ENCODE measurements at regions not wholly inside any gene's neighbourhood (a gene's known extent, or its start where the extent isn't known, plus 50 kb on each side); places are given as distances from the start of the nearest gene placed in this dataset.

GRCh38 chr12:104873374-104873773 is 84.7 kb downstream of the SLC41A2 start (continued):
- TF ChIP-seq EZH2 (IDR thresholded peaks at IDR 0.05; ENCODE audit: borderline replicate concordance, insufficient read depth, low read length, poor library complexity, severe bottlenecking) (no peak), RAD21 (conservative IDR thresholded peaks at IDR 0.05) (no peak)

- Histone ChIP-seq H2AFZ (ENCODE audit: low read depth, low read length) (no peak overlapping the region), H3K4me3 (ENCODE audit: low read length) (no peak overlapping the region), H3K4me2 (ENCODE audit: low read length) (no peak overlapping the region), H3K9me2 (ENCODE audit: insufficient read depth, low read length) (no peaks in the 10 kb centered on the region), H3F3A (ENCODE audit: insufficient read depth, low read length, poor library complexity, severe bottlenecking) (no peaks in the 10 kb centered on the region), H3K9ac (ENCODE audit: low read length) (no peak overlapping the region), H3K9me3 (ENCODE audit: low read length) (no peaks in the 10 kb centered on the region), H3K36me3 (ENCODE audit: insufficient read depth, low read length) (no peaks in the 10 kb centered on the region), H4K20me1 (ENCODE audit: insufficient read depth) (no peaks in the 10 kb centered on the region), H3K79me2 (replicated peaks; ENCODE audit: insufficient read depth, low read length) (no peaks in the 10 kb centered on the region), H3K27ac (ENCODE audit: low read length) (no peak overlapping the region), H3K27me3 (ENCODE audit: insufficient read depth, low read depth, low read length) (no peaks in the 10 kb centered on the region)
- TF ChIP-seq SMC3 (conservative IDR thresholded peaks at IDR 0.05; ENCODE audit: poor library complexity) = no peak
- TF ChIP-seq REST (IDR thresholded peaks at IDR 0.05; ENCODE audit: borderline replicate concordance) = no peak
- no peak for TF ChIP-seq CTCF (IDR thresholded peaks at IDR 0.05; ENCODE audit: poor library complexity, severe bottlenecking)
- TF ChIP-seq EP300 (conservative IDR thresholded peaks at IDR 0.05; ENCODE audit: poor library complexity, severe bottlenecking) = no peak
- TF ChIP-seq TAF1 (IDR thresholded peaks at IDR 0.05; ENCODE audit: low read depth) = no peak
- no peak for TF ChIP-seq EZH2 (IDR thresholded peaks at IDR 0.05; ENCODE audit: borderline replicate concordance, insufficient read depth, low read length, poor library complexity, severe bottlenecking)
- no peak for TF ChIP-seq MXI1 (conservative IDR thresholded peaks at IDR 0.05; ENCODE audit: poor library complexity, severe bottlenecking)
- TF ChIP-seq POLR2AphosphoS5 (IDR thresholded peaks at IDR 0.05) = no peak
- no peak for TF ChIP-seq RAD21 (conservative IDR thresholded peaks at IDR 0.05)
Measured at GRCh38 chr12:104870797-104871196, 87.3 kb downstream of the SLC41A2 start.

GRCh38 chr12:104866291-104866690 is 91.8 kb downstream of the SLC41A2 start:
- TF ChIP-seq MXI1 (conservative IDR thresholded peaks at IDR 0.05; ENCODE audit: poor library complexity, severe bottlenecking) = no peak
- TF ChIP-seq EZH2 (IDR thresholded peaks at IDR 0.05; ENCODE audit: borderline replicate concordance, insufficient read depth, low read length, poor library complexity, severe bottlenecking) = no peak
- TF ChIP-seq EP300 (conservative IDR thresholded peaks at IDR 0.05; ENCODE audit: poor library complexity, severe bottlenecking) = no peak
- no peak for TF ChIP-seq TAF1 (IDR thresholded peaks at IDR 0.05; ENCODE audit: low read depth)
- no peak for TF ChIP-seq CTCF (IDR thresholded peaks at IDR 0.05; ENCODE audit: poor library complexity, severe bottlenecking)
- TF ChIP-seq RAD21 (conservative IDR thresholded peaks at IDR 0.05) = no peak
- no peak for TF ChIP-seq SMC3 (conservative IDR thresholded peaks at IDR 0.05; ENCODE audit: poor library complexity)
- TF ChIP-seq POLR2AphosphoS5 (IDR thresholded peaks at IDR 0.05) = no peak
- no peak for TF ChIP-seq REST (IDR thresholded peaks at IDR 0.05; ENCODE audit: borderline replicate concordance)
- H2AFZ ChIP-seq (ENCODE audit: low read depth, low read length) = no peak overlapping the region
- no peak overlapping the region for H3K4me2 ChIP-seq (ENCODE audit: low read length)
- H3F3A ChIP-seq (ENCODE audit: insufficient read depth, low read length, poor library complexity, severe bottlenecking) = no peaks in the 10 kb centered on the region
- H3K4me3 ChIP-seq (ENCODE audit: low read length) = no peak overlapping the region
- H3K9me2 ChIP-seq (ENCODE audit: insufficient read depth, low read length) = no peaks in the 10 kb centered on the region
- no peak overlapping the region for H3K27ac ChIP-seq (ENCODE audit: low read length)
- H4K20me1 ChIP-seq (ENCODE audit: insufficient read depth) = no peaks in the 10 kb centered on the region
- H3K9me3 ChIP-seq (ENCODE audit: low read length) = no peaks in the 10 kb centered on the region
- no peaks in the 10 kb centered on the region for H3K27me3 ChIP-seq (ENCODE audit: insufficient read depth, low read depth, low read length)
- no peak overlapping the region for H3K9ac ChIP-seq (ENCODE audit: low read length)
- H3K36me3 ChIP-seq (ENCODE audit: insufficient read depth, low read length) = no peaks in the 10 kb centered on the region
- H3K79me2 ChIP-seq (replicated peaks; ENCODE audit: insufficient read depth, low read length) = no peaks in the 10 kb centered on the region
